Stimulated activated naive CD8-positive, alpha-beta T cell treated with anti-CD3 and anti-CD28 coated beads, Interleukin-15, amount 100 ng/mL, for 72 hours (primary cell): ENCODE measurements at regions not wholly inside any gene's neighbourhood (a gene's known extent, or its start where the extent isn't known, plus 50 kb on each side); places are given as distances from the start of the nearest gene placed in this dataset.
"Not testable (repeated sequence)": the region's sequence is repeated elsewhere in the genome, so short reads cannot be mapped to it uniquely, and the experiment has no call there.

Experiments used
- ATAC-seq: fragments of 150-1000 bp; cut with Tn5 transposase; 2 replicates; pipeline ENCODE4 v1.10.0; 2021; ENCODE audit warnings: mild to moderate bottlenecking, moderate library complexity
- DNase-seq, 2 donors: peaks; one replicate each; pipeline ENCODE4 v3.0.0; 2021 to 2022
- H3K27ac Mint-ChIP-seq, 2 donors: one replicate each; pipeline ENCODE4 v1.8.0; 2022; ENCODE audit warnings: mild to moderate bottlenecking in 2 of 2, mixed read lengths in 2 of 2, moderate library complexity in 2 of 2
- H3K27me3 Mint-ChIP-seq: one replicate; pipeline ENCODE4 v1.8.0; 2022; ENCODE audit warnings: mixed read lengths
- H3K4me1 Mint-ChIP-seq: one replicate; pipeline ENCODE4 v1.8.0; 2022; ENCODE audit warnings: mild to moderate bottlenecking, mixed read lengths
- H3K4me3 Mint-ChIP-seq, 2 donors: one replicate each; pipeline ENCODE4 v1.8.0; 2022; ENCODE audit warnings: mild to moderate bottlenecking in 2 of 2, mixed read lengths in 2 of 2, moderate library complexity in 1 of 2
- H3K9me3 Mint-ChIP-seq, 2 donors: one replicate each; pipeline ENCODE4 v1.8.0; 2022; ENCODE audit warnings: mixed read lengths in 2 of 2

GRCh38 chr3:140770977-140771667 lies 93.3 kb downstream of the TRIM42 start:
- ATAC-seq: no peak
- H3K4me1 Mint-ChIP-seq: peaks cover 5% of the 10 kb centered on the region
- no peak for DNase-seq
- no peak overlapping the region for H3K27ac Mint-ChIP-seq
- H3K4me3 Mint-ChIP-seq: no peak overlapping the region
- peaks cover 12 to 16% of the 10 kb centered on the region in 2 donors for H3K9me3 Mint-ChIP-seq
- no peaks in the 10 kb centered on the region for H3K27me3 Mint-ChIP-seq

- peaks cover 4% of the 10 kb centered on the region for H3K4me1 Mint-ChIP-seq
- H3K27ac Mint-ChIP-seq: no peak overlapping the region
- DNase-seq (no peak), ATAC-seq (no peak)
- no peaks in the 10 kb centered on the region for H3K27me3 Mint-ChIP-seq
- peaks cover 12 to 15% of the 10 kb centered on the region in 2 donors for H3K9me3 Mint-ChIP-seq
- H3K4me3 Mint-ChIP-seq: no peak overlapping the region
Observed at GRCh38 chr3:140777631-140778233, 99.9 kb downstream of the TRIM42 start.

GRCh38 chr3:140791368-140791767 lies 113.5 kb downstream of the TRIM42 start:
- Mint-ChIP-seq H3K9me3 (peaks cover 4 to 22% of the 10 kb centered on the region in 2 donors), H3K27me3 (no peaks in the 10 kb centered on the region), H3K4me3 (no peak overlapping the region), H3K27ac (no peak overlapping the region), H3K4me1 (peaks cover 6% of the 10 kb centered on the region)
- DNase-seq: no peak
- no peak for ATAC-seq

GRCh38 chr3:140794507-140794906 lies 116.6 kb downstream of the TRIM42 start:
- H3K4me3 Mint-ChIP-seq: no peak overlapping the region
- H3K9me3 Mint-ChIP-seq: peaks cover 9 to 22% of the 10 kb centered on the region in 2 donors
- H3K4me1 Mint-ChIP-seq: peaks cover 6% of the 10 kb centered on the region
- DNase-seq: no peak
- no peak overlapping the region for H3K27ac Mint-ChIP-seq
- no peaks in the 10 kb centered on the region for H3K27me3 Mint-ChIP-seq
- ATAC-seq: no peak

GRCh38 chr3:140802898-140803297 lies 125.0 kb downstream of the TRIM42 start:
- not testable (repeated sequence) for ATAC-seq, DNase-seq, H3K4me3 Mint-ChIP-seq, H3K27me3 Mint-ChIP-seq, H3K27ac Mint-ChIP-seq, H3K4me1 Mint-ChIP-seq
- H3K9me3 Mint-ChIP-seq: peaks cover 19 to 54% of the 10 kb centered on the region in 2 donors

- Mint-ChIP-seq H3K27ac (no peak overlapping the region), H3K27me3 (no peaks in the 10 kb centered on the region), H3K4me1 (no peaks in the 10 kb centered on the region), H3K4me3 (no peak overlapping the region), H3K9me3 (peaks cover 10 to 16% of the 10 kb centered on the region in 2 donors)
- DNase-seq (no peak), ATAC-seq (no peak)
Observed at GRCh38 chr3:140809316-140809715, 131.5 kb downstream of the TRIM42 start.

GRCh38 chr3:140816372-140817195 lies 125.1 kb upstream of the SLC25A36 start:
- no peaks in the 10 kb centered on the region for H3K27me3 Mint-ChIP-seq

GRCh38 chr3:140821493-140821892 lies 120.1 kb upstream of the SLC25A36 start:
- H3K9me3 Mint-ChIP-seq: no peaks in the 10 kb centered on the region
- no peak overlapping the region for H3K4me3 Mint-ChIP-seq
- no peaks in the 10 kb centered on the region for H3K4me1 Mint-ChIP-seq
- H3K27me3 Mint-ChIP-seq: no peaks in the 10 kb centered on the region
- H3K27ac Mint-ChIP-seq: peak overlapping the region in 1 of 2 donors; percentile 83
- DNase-seq: no peak
- no peak for ATAC-seq

More at GRCh38 chr3:140816372-140817195, 125.1 kb upstream of the SLC25A36 start:
- Mint-ChIP-seq H3K9me3 (peaks cover 0 to 6% of the 10 kb centered on the region in 2 donors), H3K27ac (no peak overlapping the region), H3K4me1 (no peaks in the 10 kb centered on the region), H3K4me3 (no peak overlapping the region)
- DNase-seq (no peak), ATAC-seq (no peak)

GRCh38 chr3:140822401-140823047 lies 119.1 kb upstream of the SLC25A36 start:
- no peaks in the 10 kb centered on the region for H3K4me1 Mint-ChIP-seq

GRCh38 chr3:140823106-140823505 lies 118.5 kb upstream of the SLC25A36 start:
- H3K4me1 Mint-ChIP-seq: no peaks in the 10 kb centered on the region
- H3K27me3 Mint-ChIP-seq: no peaks in the 10 kb centered on the region
- H3K27ac Mint-ChIP-seq: no peak overlapping the region
- DNase-seq: no peak
- H3K4me3 Mint-ChIP-seq: no peak overlapping the region
- ATAC-seq: peak; percentile 33
- H3K9me3 Mint-ChIP-seq: no peaks in the 10 kb centered on the region

More at GRCh38 chr3:140822401-140823047, 119.1 kb upstream of the SLC25A36 start:
- no peak for DNase-seq
- no peak overlapping the region for H3K27ac Mint-ChIP-seq
- no peaks in the 10 kb centered on the region for H3K27me3 Mint-ChIP-seq
- no peak overlapping the region for H3K4me3 Mint-ChIP-seq
- no peak for ATAC-seq
- no peaks in the 10 kb centered on the region for H3K9me3 Mint-ChIP-seq

GRCh38 chr3:140827894-140828293 lies 113.7 kb upstream of the SLC25A36 start:
- Mint-ChIP-seq H3K4me3 (no peak overlapping the region), H3K9me3 (no peaks in the 10 kb centered on the region), H3K27me3 (no peaks in the 10 kb centered on the region), H3K4me1 (peaks cover 4% of the 10 kb centered on the region), H3K27ac (no peak overlapping the region)
- DNase-seq (no peak), ATAC-seq (no peak)

GRCh38 chr3:140828585-140828984 lies 113.1 kb upstream of the SLC25A36 start:
- Mint-ChIP-seq H3K27me3 (no peaks in the 10 kb centered on the region), H3K4me1 (peaks cover 7% of the 10 kb centered on the region), H3K4me3 (no peak overlapping the region), H3K9me3 (no peaks in the 10 kb centered on the region), H3K27ac (no peak overlapping the region)
- DNase-seq (no peak), ATAC-seq (no peak)

- ATAC-seq (no peak), DNase-seq (no peak)
- no peak overlapping the region for H3K4me3 Mint-ChIP-seq
- no peaks in the 10 kb centered on the region for H3K27me3 Mint-ChIP-seq
- peaks cover 7% of the 10 kb centered on the region for H3K4me1 Mint-ChIP-seq
- H3K9me3 Mint-ChIP-seq: no peaks in the 10 kb centered on the region
- H3K27ac Mint-ChIP-seq: no peak overlapping the region
Observed at GRCh38 chr3:140829796-140830195, 111.8 kb upstream of the SLC25A36 start.

GRCh38 chr3:140830391-140830790 lies 111.2 kb upstream of the SLC25A36 start:
- no peak for DNase-seq
- H3K4me3 Mint-ChIP-seq: no peak overlapping the region
- H3K27ac Mint-ChIP-seq: no peak overlapping the region
- peaks cover 7% of the 10 kb centered on the region for H3K4me1 Mint-ChIP-seq
- H3K27me3 Mint-ChIP-seq: no peaks in the 10 kb centered on the region
- no peak for ATAC-seq
- H3K9me3 Mint-ChIP-seq: no peaks in the 10 kb centered on the region

GRCh38 chr3:140832883-140833282 lies 108.8 kb upstream of the SLC25A36 start:
- peak overlapping the region in 1 of 2 donors; percentile 53 for H3K4me3 Mint-ChIP-seq
- H3K27ac Mint-ChIP-seq: peak overlapping the region in 1 of 2 donors; percentile 67
- ATAC-seq: no peak

More at GRCh38 chr3:140832883-140833282, 108.8 kb upstream of the SLC25A36 start:
- Mint-ChIP-seq H3K9me3 (no peaks in the 10 kb centered on the region), H3K4me1 (peaks cover 7% of the 10 kb centered on the region), H3K27me3 (no peaks in the 10 kb centered on the region)
- no peak for DNase-seq
